BLaER1 (cell line): ENCODE measurements at regions not wholly inside any gene's neighbourhood (a gene's known extent, or its start where the extent isn't known, plus 50 kb on each side); places are given as distances from the start of the nearest gene placed in this dataset.
"Not testable (repeated sequence)": the region's sequence is repeated elsewhere in the genome, so short reads cannot be mapped to it uniquely, and the experiment has no call there.

Source experiments
- H3K27ac ChIP-seq: shearing (Covaris generic); formaldehyde crosslinking; 2 replicates; pipeline ENCODE4 v1.8.1; 2022
- H3K27me3 ChIP-seq: shearing (Covaris generic); formaldehyde crosslinking; 2 replicates; pipeline ENCODE4 v1.8.1; 2022
- H3K36me3 ChIP-seq: shearing (Covaris generic); formaldehyde crosslinking; 2 replicates; pipeline ENCODE4 v1.8.1; 2022
- H3K4me1 ChIP-seq: shearing (Covaris generic); formaldehyde crosslinking; 2 replicates; pipeline ENCODE4 v1.8.1; 2022
- H3K4me2 ChIP-seq: shearing (Covaris generic); formaldehyde crosslinking; 2 replicates; pipeline ENCODE4 v1.8.1; 2022
- H3K4me3 ChIP-seq: shearing (Covaris generic); formaldehyde crosslinking; 2 replicates; pipeline ENCODE4 v1.8.1; 2022
- H3K9ac ChIP-seq: shearing (Covaris generic); formaldehyde crosslinking; 2 replicates; pipeline ENCODE4 v1.8.1; 2022
- H3K9me3 ChIP-seq: shearing (Covaris generic); formaldehyde crosslinking; 2 replicates; pipeline ENCODE4 v1.8.1; 2022
- H4K20me1 ChIP-seq: shearing (Covaris generic); formaldehyde crosslinking; 2 replicates; pipeline ENCODE4 v1.8.1; 2022
- Cebpa-rat ChIP-seq: shearing (Covaris generic); IDR thresholded peaks from 2 replicates; pipeline ENCODE4 v1.8.1; 2022

- no peaks in the 10 kb centered on the region for H3K27me3 ChIP-seq
- no peaks in the 10 kb centered on the region for H3K9me3 ChIP-seq
- H3K36me3 ChIP-seq = no peaks in the 10 kb centered on the region
- H4K20me1 ChIP-seq = no peaks in the 10 kb centered on the region
- TF ChIP-seq Cebpa-rat = no peak
- no peak overlapping the region for H3K4me2 ChIP-seq
- no peak overlapping the region for H3K9ac ChIP-seq
- no peak overlapping the region for H3K27ac ChIP-seq
- no peaks in the 10 kb centered on the region for H3K4me1 ChIP-seq
- no peak overlapping the region for H3K4me3 ChIP-seq
Measured at GRCh38 chr13:22960827-22961226, 220.0 kb upstream of the SGCG start.

GRCh38 chr13:22961342-22961741, 219.4 kb upstream of the SGCG start:
- H3K4me1 ChIP-seq, H3K9me3 ChIP-seq, H4K20me1 ChIP-seq, H3K9ac ChIP-seq, H3K4me2 ChIP-seq, H3K27ac ChIP-seq, H3K27me3 ChIP-seq, H3K4me3 ChIP-seq, H3K36me3 ChIP-seq: not testable (repeated sequence)

- H3K4me3 ChIP-seq = no peak overlapping the region
- TF ChIP-seq Cebpa-rat = no peak
- H3K4me1 ChIP-seq = no peaks in the 10 kb centered on the region
- H3K27me3 ChIP-seq = no peaks in the 10 kb centered on the region
- H4K20me1 ChIP-seq = no peaks in the 10 kb centered on the region
- H3K36me3 ChIP-seq = no peaks in the 10 kb centered on the region
- H3K4me2 ChIP-seq = no peak overlapping the region
- H3K27ac ChIP-seq = no peak overlapping the region
- H3K9ac ChIP-seq = no peak overlapping the region
- no peaks in the 10 kb centered on the region for H3K9me3 ChIP-seq
Measured at GRCh38 chr13:22961835-22962537, 218.8 kb upstream of the SGCG start.

GRCh38 chr13:22963384-22964053, 217.3 kb upstream of the SGCG start:
- not testable (repeated sequence) for H4K20me1 ChIP-seq, H3K27ac ChIP-seq, H3K4me3 ChIP-seq, H3K9me3 ChIP-seq, H3K4me2 ChIP-seq, H3K9ac ChIP-seq, H3K27me3 ChIP-seq, H3K36me3 ChIP-seq, H3K4me1 ChIP-seq

GRCh38 chr13:22964245-22964966, 216.4 kb upstream of the SGCG start:
- H3K9me3 ChIP-seq = no peaks in the 10 kb centered on the region
- H3K4me3 ChIP-seq = no peak overlapping the region
- H3K4me1 ChIP-seq = no peaks in the 10 kb centered on the region
- no peak for TF ChIP-seq Cebpa-rat
- no peaks in the 10 kb centered on the region for H3K27me3 ChIP-seq
- no peak overlapping the region for H3K27ac ChIP-seq
- H4K20me1 ChIP-seq = no peaks in the 10 kb centered on the region
- H3K4me2 ChIP-seq = no peak overlapping the region
- H3K36me3 ChIP-seq = no peaks in the 10 kb centered on the region
- no peak overlapping the region for H3K9ac ChIP-seq

- not testable (repeated sequence) for H3K36me3 ChIP-seq, H3K27me3 ChIP-seq, H3K27ac ChIP-seq, H4K20me1 ChIP-seq, H3K9me3 ChIP-seq, H3K4me2 ChIP-seq, H3K4me3 ChIP-seq, H3K9ac ChIP-seq, H3K4me1 ChIP-seq
Measured at GRCh38 chr13:22965011-22965857, 215.5 kb upstream of the SGCG start.

GRCh38 chr13:22965858-22966239, 214.9 kb upstream of the SGCG start:
- H3K4me2 ChIP-seq, H3K27ac ChIP-seq, H4K20me1 ChIP-seq, H3K9ac ChIP-seq, H3K9me3 ChIP-seq, H3K27me3 ChIP-seq, H3K4me1 ChIP-seq, H3K36me3 ChIP-seq, H3K4me3 ChIP-seq: not testable (repeated sequence)

GRCh38 chr13:22966753-22967152, 214.0 kb upstream of the SGCG start:
- H3K9ac ChIP-seq, H3K4me1 ChIP-seq, H3K27me3 ChIP-seq, H3K36me3 ChIP-seq, H3K4me3 ChIP-seq, H4K20me1 ChIP-seq, H3K9me3 ChIP-seq, H3K27ac ChIP-seq, H3K4me2 ChIP-seq: not testable (repeated sequence)

GRCh38 chr13:22967669-22968068, 213.1 kb upstream of the SGCG start:
- Histone ChIP-seq H3K27ac (no peak overlapping the region), H3K27me3 (no peaks in the 10 kb centered on the region), H3K36me3 (no peaks in the 10 kb centered on the region), H4K20me1 (no peaks in the 10 kb centered on the region), H3K4me1 (peaks cover 9% of the 10 kb centered on the region), H3K4me3 (no peak overlapping the region), H3K9ac (no peak overlapping the region), H3K9me3 (peaks cover 14% of the 10 kb centered on the region), H3K4me2 (no peak overlapping the region)
- TF ChIP-seq Cebpa-rat = no peak

- no peak for TF ChIP-seq Cebpa-rat
- H3K4me1 ChIP-seq = no peaks in the 10 kb centered on the region
Measured at GRCh38 chr13:22979952-22980351, 200.8 kb upstream of the SGCG start.

More at GRCh38 chr13:22979952-22980351, 200.8 kb upstream of the SGCG start:
- H3K36me3 ChIP-seq = no peaks in the 10 kb centered on the region
- H3K9ac ChIP-seq = no peak overlapping the region
- no peak overlapping the region for H3K27ac ChIP-seq
- H3K4me2 ChIP-seq = no peak overlapping the region
- H3K9me3 ChIP-seq = peaks cover 26% of the 10 kb centered on the region
- H3K27me3 ChIP-seq = no peaks in the 10 kb centered on the region
- H3K4me3 ChIP-seq = no peak overlapping the region
- no peaks in the 10 kb centered on the region for H4K20me1 ChIP-seq
